Liver (tissue), 8 donors: ENCODE measurements at regions not wholly inside any gene's neighbourhood (a gene's known extent, or its start where the extent isn't known, plus 50 kb on each side); places are given as distances from the start of the nearest gene placed in this dataset.

Experiments used
- DNase-seq: peaks from one replicate; pipeline ENCODE4 v3.0.0-alpha.2; 2017; ENCODE audit warnings: low spot score
- H3K27ac ChIP-seq, 2 donors: one replicate each; pipeline ENCODE4 v1.7.0; 2013; ENCODE audit warnings: inconsistent platforms in 2 of 2, low read length in 2 of 2, control low read depth in 1 of 2, low read depth in 1 of 2, mild to moderate bottlenecking in 1 of 2
- H3K27me3 ChIP-seq, 4 donors: one replicate each; pipeline versions ENCODE4 v1.6.1 to v1.7.0; 2013; ENCODE audit warnings: low read length in 3 of 4, inconsistent platforms in 1 of 4, mild to moderate bottlenecking in 1 of 4, moderate library complexity in 1 of 4; ENCODE audit not compliant: control insufficient read depth in 4 of 4, insufficient read depth in 4 of 4
- H3K36me3 ChIP-seq, 4 donors: one replicate each; pipeline versions ENCODE4 v1.6.1 to v1.7.0; 2013; ENCODE audit warnings: low read length in 3 of 4, mild to moderate bottlenecking in 3 of 4, low read depth in 1 of 4, moderate library complexity in 1 of 4; ENCODE audit not compliant: control insufficient read depth in 4 of 4, insufficient read depth in 3 of 4
- H3K4me1 ChIP-seq, 4 donors: one replicate each; pipeline versions ENCODE4 v1.6.1 to v1.7.0; 2013; ENCODE audit warnings: low read length in 3 of 4, mild to moderate bottlenecking in 3 of 4, moderate library complexity in 1 of 4; ENCODE audit not compliant: control insufficient read depth in 4 of 4, insufficient read depth in 4 of 4
- H3K4me3 ChIP-seq, 3 donors: one replicate each; pipeline versions ENCODE4 v1.6.1 to v1.7.0; 2013; ENCODE audit warnings: low read length in 3 of 3, control low read depth in 1 of 3, low read depth in 1 of 3, mild to moderate bottlenecking in 1 of 3
- H3K9ac ChIP-seq, 2 donors: one replicate each; pipeline ENCODE4 v1.7.0; 2013; ENCODE audit warnings: low read length in 2 of 2, mild to moderate bottlenecking in 2 of 2, moderate library complexity in 2 of 2, control low read depth in 1 of 2, low read depth in 1 of 2
- H3K9me3 ChIP-seq, 4 donors: one replicate each; pipeline versions ENCODE4 v1.6.1 to v1.7.0; 2013; ENCODE audit warnings: low read length in 3 of 4; ENCODE audit not compliant: control insufficient read depth in 4 of 4
- CTCF ChIP-seq: fragments of 150-350 bp; IDR thresholded peaks from 2 replicates; pipeline ENCODE4 v1.5.1; 2017; ENCODE audit warnings: improper control_type of control experiment, low read depth, low read length; ENCODE audit not compliant: missing input control
- EGR1 ChIP-seq, 2 donors: IDR thresholded peaks; 2 replicates each; pipeline ENCODE4 v1.6.1; 2016 to 2018; ENCODE audit warnings: antibody characterized with exemption in 2 of 2, low read depth in 2 of 2
- FOXA1 ChIP-seq: IDR thresholded peaks from 2 replicates; pipeline ENCODE4 v1.6.1; 2016; ENCODE audit warnings: antibody characterized with exemption
- FOXA2 ChIP-seq: IDR thresholded peaks from 2 replicates; pipeline ENCODE4 v1.6.1; 2016; ENCODE audit warnings: antibody characterized with exemption
- GABPA ChIP-seq, 2 donors: IDR thresholded peaks in 1 of 2; conservative IDR thresholded peaks in 1 of 2; 2 replicates each; pipeline ENCODE4 v1.6.1; 2016; ENCODE audit warnings: antibody characterized with exemption in 2 of 2, mild to moderate bottlenecking in 1 of 2, moderate library complexity in 1 of 2
- HNF4A ChIP-seq, 2 donors: conservative IDR thresholded peaks; 2 replicates each; pipeline ENCODE4 v1.6.1; 2016; ENCODE audit warnings: antibody characterized with exemption in 2 of 2, mild to moderate bottlenecking in 2 of 2
- HNF4G ChIP-seq: IDR thresholded peaks from 2 replicates; pipeline ENCODE4 v1.6.1; 2016; ENCODE audit warnings: antibody characterized with exemption
- JUND ChIP-seq, 2 donors: IDR thresholded peaks; 2 replicates each; pipeline ENCODE4 v1.6.1; 2016; ENCODE audit warnings: antibody characterized with exemption in 2 of 2
- MAX ChIP-seq: IDR thresholded peaks from 2 replicates; pipeline ENCODE4 v1.6.1; 2016; ENCODE audit warnings: antibody characterized with exemption
- NR2F2 ChIP-seq: IDR thresholded peaks from 2 replicates; pipeline ENCODE4 v1.6.1; 2016; ENCODE audit warnings: antibody characterized with exemption
- RAD21 ChIP-seq, 2 donors: IDR thresholded peaks; 2 replicates each; pipeline ENCODE4 v1.6.1; 2016; ENCODE audit warnings: antibody characterized with exemption in 2 of 2, mild to moderate bottlenecking in 2 of 2
- REST ChIP-seq: IDR thresholded peaks from 2 replicates; pipeline ENCODE4 v1.6.1; 2016; ENCODE audit warnings: antibody characterized with exemption, mild to moderate bottlenecking
- RXRA ChIP-seq, 2 donors: IDR thresholded peaks; 2 replicates each; pipeline ENCODE4 v1.6.1; 2017 to 2018; ENCODE audit warnings: antibody characterized with exemption in 2 of 2, mild to moderate bottlenecking in 1 of 2
- SP1 ChIP-seq: IDR thresholded peaks from 2 replicates; pipeline ENCODE4 v1.6.1; 2018; ENCODE audit warnings: antibody characterized with exemption, mild to moderate bottlenecking
- TAF1 ChIP-seq: conservative IDR thresholded peaks from 2 replicates; pipeline ENCODE4 v1.6.1; 2016; ENCODE audit warnings: antibody characterized with exemption, mild to moderate bottlenecking
- YY1 ChIP-seq: IDR thresholded peaks from 2 replicates; pipeline ENCODE4 v1.6.1; 2016; ENCODE audit warnings: antibody characterized with exemption, mild to moderate bottlenecking
- ZBTB33 ChIP-seq: IDR thresholded peaks from 2 replicates; pipeline ENCODE4 v1.6.1; 2016; ENCODE audit warnings: antibody characterized with exemption
- WGBS: extraction: QIAGEN DNeasy Blood & Tissue Kit; methylation state at CpG from one replicate; pipeline ENCODE4 v1.1.7; 2013; 5-methylcytosine and 5-hydroxymethylcytosine counted together
- donor health status: healthy.
- donor health status: healthy.
- donor health status: healthy.
- donor health status: healthy.
- donor health status: healthy.

GRCh38 chr4:31360786-31361185 is 640.6 kb downstream of the PCDH7 start:
- H3K27ac ChIP-seq: no peak overlapping the region
- H3K9me3 ChIP-seq: no peaks in the 10 kb centered on the region
- H3K4me3 ChIP-seq: no peak overlapping the region
- H3K9ac ChIP-seq: no peak overlapping the region
- no peaks in the 10 kb centered on the region for H3K4me1 ChIP-seq
- H3K27me3 ChIP-seq: peaks cover 0 to 6% (median 2%) of the 10 kb centered on the region in 4 donors
- WGBS: 16% methylated on average over 1 of the region's 1 CpG
- no peaks in the 10 kb centered on the region for H3K36me3 ChIP-seq
- no peak for DNase-seq
- TF ChIP-seq CTCF: no peak
- no peak for TF ChIP-seq MAX
- no peak for TF ChIP-seq HNF4G
- no peak for TF ChIP-seq FOXA1
- no peak for TF ChIP-seq TAF1
- TF ChIP-seq YY1: no peak
- TF ChIP-seq HNF4A (conservative IDR thresholded peaks at IDR 0.05): no peak
- no peak for TF ChIP-seq EGR1 (IDR thresholded peaks at IDR 0.05; ENCODE audit: low read depth in 2 of 2)
- no peak for TF ChIP-seq RAD21 (IDR thresholded peaks at IDR 0.05)
- no peak for TF ChIP-seq SP1
- no peak for TF ChIP-seq RXRA (IDR thresholded peaks at IDR 0.05)
- no peak for TF ChIP-seq NR2F2
- TF ChIP-seq GABPA (IDR thresholded peaks at IDR 0.05 in 1 of 2, conservative IDR thresholded peaks at IDR 0.05 in 1 of 2): no peak
- TF ChIP-seq FOXA2: no peak
- no peak for TF ChIP-seq JUND (IDR thresholded peaks at IDR 0.05)
- TF ChIP-seq REST: no peak

GRCh38 chr4:31362756-31363155 is 642.6 kb downstream of the PCDH7 start:
- no peaks in the 10 kb centered on the region for H3K9me3 ChIP-seq
- H3K27me3 ChIP-seq: peaks cover 0 to 6% (median 2%) of the 10 kb centered on the region in 4 donors
- no peak overlapping the region for H3K4me3 ChIP-seq
- no peak overlapping the region for H3K9ac ChIP-seq
- WGBS: 81% methylated on average over 4 of the region's 4 CpGs
- DNase-seq: no peak
- H3K27ac ChIP-seq: no peak overlapping the region
- no peak for TF ChIP-seq TAF1
- no peak for TF ChIP-seq JUND (IDR thresholded peaks at IDR 0.05)
- TF ChIP-seq CTCF: no peak
- no peak for TF ChIP-seq GABPA (IDR thresholded peaks at IDR 0.05 in 1 of 2, conservative IDR thresholded peaks at IDR 0.05 in 1 of 2)
- no peak for TF ChIP-seq RAD21 (IDR thresholded peaks at IDR 0.05)
- TF ChIP-seq MAX: no peak
- TF ChIP-seq SP1: no peak
- no peak for TF ChIP-seq ZBTB33
- TF ChIP-seq EGR1 (IDR thresholded peaks at IDR 0.05; ENCODE audit: low read depth in 2 of 2): no peak
- no peak for TF ChIP-seq HNF4G
- no peak for TF ChIP-seq FOXA2
- TF ChIP-seq YY1: no peak
- H3K36me3 ChIP-seq: no peaks in the 10 kb centered on the region
- no peaks in the 10 kb centered on the region for H3K4me1 ChIP-seq
